ENCODE measurements at regions not wholly inside any gene's neighbourhood (a gene's known extent, or its start where the extent isn't known, plus 50 kb on each side); places are given as distances from the start of the nearest gene placed in this dataset.

DNA sequence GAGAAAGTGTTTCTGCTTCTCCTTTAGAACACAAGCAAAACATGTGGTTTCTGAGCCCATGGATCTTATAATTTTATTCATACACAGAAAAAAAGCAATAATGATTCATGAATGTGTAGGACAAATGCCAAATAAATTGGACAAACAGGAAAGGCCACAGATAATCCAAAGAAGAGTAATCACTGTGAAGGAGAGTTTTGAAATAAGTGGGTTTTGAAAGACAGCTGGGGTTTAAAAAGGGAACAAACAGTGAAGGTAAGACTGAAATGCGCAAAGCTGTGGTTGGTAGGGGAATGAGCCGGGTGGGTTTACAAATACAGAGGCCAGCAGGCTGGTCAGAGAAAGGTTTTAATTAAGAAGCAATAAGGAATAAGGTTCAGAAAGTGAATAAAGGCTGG, 50.0 kb upstream of the MBOAT2 start:
- intact Hi-C loops (cut with DNase I; ENCODE audit: low total_unique reads) = no loop called here
- WGBS, 5 donors = 81 to 94% (median 88%) methylated on average over 2 of the region's 2 CpGs
- no peaks in the 10 kb centered on the region for H3K4me1 ChIP-seq
- no peak overlapping the region for H3K27ac ChIP-seq
- no peak overlapping the region for H3K4me3 ChIP-seq
- no peaks in the 10 kb centered on the region for H3K27me3 ChIP-seq
- H3K36me3 ChIP-seq = no peaks in the 10 kb centered on the region
- no peaks in the 10 kb centered on the region for H3K9me3 ChIP-seq
- TF ChIP-seq, protein P1, sequence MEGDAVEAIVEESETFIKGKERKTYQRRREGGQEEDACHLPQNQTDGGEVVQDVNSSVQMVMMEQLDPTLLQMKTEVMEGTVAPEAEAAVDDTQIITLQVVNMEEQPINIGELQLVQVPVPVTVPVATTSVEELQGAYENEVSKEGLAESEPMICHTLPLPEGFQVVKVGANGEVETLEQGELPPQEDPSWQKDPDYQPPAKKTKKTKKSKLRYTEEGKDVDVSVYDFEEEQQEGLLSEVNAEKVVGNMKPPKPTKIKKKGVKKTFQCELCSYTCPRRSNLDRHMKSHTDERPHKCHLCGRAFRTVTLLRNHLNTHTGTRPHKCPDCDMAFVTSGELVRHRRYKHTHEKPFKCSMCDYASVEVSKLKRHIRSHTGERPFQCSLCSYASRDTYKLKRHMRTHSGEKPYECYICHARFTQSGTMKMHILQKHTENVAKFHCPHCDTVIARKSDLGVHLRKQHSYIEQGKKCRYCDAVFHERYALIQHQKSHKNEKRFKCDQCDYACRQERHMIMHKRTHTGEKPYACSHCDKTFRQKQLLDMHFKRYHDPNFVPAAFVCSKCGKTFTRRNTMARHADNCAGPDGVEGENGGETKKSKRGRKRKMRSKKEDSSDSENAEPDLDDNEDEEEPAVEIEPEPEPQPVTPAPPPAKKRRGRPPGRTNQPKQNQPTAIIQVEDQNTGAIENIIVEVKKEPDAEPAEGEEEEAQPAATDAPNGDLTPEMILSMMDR (IDR thresholded peaks at IDR 0.05) = no peak
- no peak for DNase-seq

All from stomach (tissue), 8 donors.